ENCODE measurements at regions not wholly inside any gene's neighbourhood (a gene's known extent, or its start where the extent isn't known, plus 50 kb on each side); places are given as distances from the start of the nearest gene placed in this dataset.

DNA sequence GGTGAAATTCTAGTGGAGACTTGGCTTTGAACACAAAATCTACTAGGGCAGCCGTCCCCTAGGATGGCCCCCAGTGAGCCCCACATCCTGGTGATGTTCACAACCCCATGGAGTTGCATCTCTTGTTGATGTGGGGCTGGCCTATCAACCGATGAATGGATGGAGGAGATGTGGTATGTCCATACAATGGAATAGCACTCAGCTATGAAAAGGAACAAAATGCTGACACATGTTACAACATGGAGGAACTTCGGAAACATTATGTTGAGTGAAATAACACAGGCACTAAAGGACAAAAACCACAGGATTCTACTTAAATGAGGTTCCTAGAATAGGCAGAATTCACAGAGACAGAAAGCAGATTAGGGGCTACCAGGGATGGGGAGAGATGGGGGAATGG lies 80.1 kb upstream of the ASAP2 start:
- TF ChIP-seq, protein P1, sequence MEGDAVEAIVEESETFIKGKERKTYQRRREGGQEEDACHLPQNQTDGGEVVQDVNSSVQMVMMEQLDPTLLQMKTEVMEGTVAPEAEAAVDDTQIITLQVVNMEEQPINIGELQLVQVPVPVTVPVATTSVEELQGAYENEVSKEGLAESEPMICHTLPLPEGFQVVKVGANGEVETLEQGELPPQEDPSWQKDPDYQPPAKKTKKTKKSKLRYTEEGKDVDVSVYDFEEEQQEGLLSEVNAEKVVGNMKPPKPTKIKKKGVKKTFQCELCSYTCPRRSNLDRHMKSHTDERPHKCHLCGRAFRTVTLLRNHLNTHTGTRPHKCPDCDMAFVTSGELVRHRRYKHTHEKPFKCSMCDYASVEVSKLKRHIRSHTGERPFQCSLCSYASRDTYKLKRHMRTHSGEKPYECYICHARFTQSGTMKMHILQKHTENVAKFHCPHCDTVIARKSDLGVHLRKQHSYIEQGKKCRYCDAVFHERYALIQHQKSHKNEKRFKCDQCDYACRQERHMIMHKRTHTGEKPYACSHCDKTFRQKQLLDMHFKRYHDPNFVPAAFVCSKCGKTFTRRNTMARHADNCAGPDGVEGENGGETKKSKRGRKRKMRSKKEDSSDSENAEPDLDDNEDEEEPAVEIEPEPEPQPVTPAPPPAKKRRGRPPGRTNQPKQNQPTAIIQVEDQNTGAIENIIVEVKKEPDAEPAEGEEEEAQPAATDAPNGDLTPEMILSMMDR (IDR thresholded peaks at IDR 0.05; ENCODE audit: low read length), result no peak
- TF ChIP-seq EZH2 (IDR thresholded peaks at IDR 0.05; ENCODE audit: borderline replicate concordance, low read length), result no peak
